ENCODE measurements at regions not wholly inside any gene's neighbourhood (a gene's known extent, or its start where the extent isn't known, plus 50 kb on each side); places are given as distances from the start of the nearest gene placed in this dataset.

DNA sequence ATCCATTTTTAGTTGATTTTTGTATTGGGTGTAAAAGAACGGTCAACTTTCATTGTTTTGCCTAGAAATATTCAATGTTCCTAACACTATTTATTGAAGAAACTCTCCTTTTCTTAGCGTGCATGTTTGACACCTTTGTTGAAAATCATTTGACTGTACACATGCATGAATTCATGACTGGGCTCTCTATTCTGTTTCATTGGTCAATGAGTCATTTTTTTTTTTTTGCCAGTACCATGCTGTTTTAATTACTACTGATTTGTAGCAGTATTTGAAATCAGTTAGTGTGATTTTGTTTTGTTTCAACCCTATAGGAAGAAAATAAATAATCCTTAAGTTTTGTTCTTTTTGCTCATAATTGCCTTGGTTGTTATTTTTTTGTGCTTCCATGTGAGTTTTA, 828.7 kb downstream of the SUCLG1 start:
- no peak for TF ChIP-seq E2F3 (CRISPR knock-in tag; IDR thresholded peaks at IDR 0.05)
- TF ChIP-seq ZNF239 (CRISPR knock-in tag; IDR thresholded peaks at IDR 0.05): no peak
- TF ChIP-seq, protein P1, sequence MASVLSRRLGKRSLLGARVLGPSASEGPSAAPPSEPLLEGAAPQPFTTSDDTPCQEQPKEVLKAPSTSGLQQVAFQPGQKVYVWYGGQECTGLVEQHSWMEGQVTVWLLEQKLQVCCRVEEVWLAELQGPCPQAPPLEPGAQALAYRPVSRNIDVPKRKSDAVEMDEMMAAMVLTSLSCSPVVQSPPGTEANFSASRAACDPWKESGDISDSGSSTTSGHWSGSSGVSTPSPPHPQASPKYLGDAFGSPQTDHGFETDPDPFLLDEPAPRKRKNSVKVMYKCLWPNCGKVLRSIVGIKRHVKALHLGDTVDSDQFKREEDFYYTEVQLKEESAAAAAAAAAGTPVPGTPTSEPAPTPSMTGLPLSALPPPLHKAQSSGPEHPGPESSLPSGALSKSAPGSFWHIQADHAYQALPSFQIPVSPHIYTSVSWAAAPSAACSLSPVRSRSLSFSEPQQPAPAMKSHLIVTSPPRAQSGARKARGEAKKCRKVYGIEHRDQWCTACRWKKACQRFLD (CRISPR knock-in tag; IDR thresholded peaks at IDR 0.05): no peak
- no peak for TF ChIP-seq TAL1 (IDR thresholded peaks at IDR 0.05)
- TF ChIP-seq FOXK1 (CRISPR knock-in tag; IDR thresholded peaks at IDR 0.05; ENCODE audit: borderline replicate concordance): no peak
- TF ChIP-seq RAD21 (CRISPR knock-in tag; conservative IDR thresholded peaks at IDR 0.05 in 1 of 2, IDR thresholded peaks at IDR 0.05 in 1 of 2): no peak
- TF ChIP-seq, protein P2, sequence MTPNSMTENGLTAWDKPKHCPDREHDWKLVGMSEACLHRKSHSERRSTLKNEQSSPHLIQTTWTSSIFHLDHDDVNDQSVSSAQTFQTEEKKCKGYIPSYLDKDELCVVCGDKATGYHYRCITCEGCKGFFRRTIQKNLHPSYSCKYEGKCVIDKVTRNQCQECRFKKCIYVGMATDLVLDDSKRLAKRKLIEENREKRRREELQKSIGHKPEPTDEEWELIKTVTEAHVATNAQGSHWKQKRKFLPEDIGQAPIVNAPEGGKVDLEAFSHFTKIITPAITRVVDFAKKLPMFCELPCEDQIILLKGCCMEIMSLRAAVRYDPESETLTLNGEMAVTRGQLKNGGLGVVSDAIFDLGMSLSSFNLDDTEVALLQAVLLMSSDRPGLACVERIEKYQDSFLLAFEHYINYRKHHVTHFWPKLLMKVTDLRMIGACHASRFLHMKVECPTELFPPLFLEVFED (CRISPR knock-in tag; conservative IDR thresholded peaks at IDR 0.05): no peak
- no peak for TF ChIP-seq HCFC1 (IDR thresholded peaks at IDR 0.05; ENCODE audit: low read depth, low read length)
- H3K27me3 ChIP-seq (ENCODE audit: control insufficient read depth in 2 of 2, insufficient read depth in 2 of 2, low read length in 2 of 2): no peaks in the 10 kb centered on the region
- H3K4me2 ChIP-seq (ENCODE audit: insufficient read depth, low read length): no peak overlapping the region
- 4% methylated on average over 2 of the region's 2 CpGs for WGBS (ENCODE audit: insufficient coverage, low coverage, missing lambda C conversion rate)
- no peak overlapping the region for H3K9ac ChIP-seq (ENCODE audit: insufficient read depth in 1 of 2, low read depth in 2 of 2, low read length in 2 of 2)
- no peaks in the 10 kb centered on the region for H3K9me1 ChIP-seq (ENCODE audit: control insufficient read depth, insufficient read depth, low read length)
- intact Hi-C loops (cut with micrococcal nuclease) (no loop called here), in situ Hi-C loops (cut with MboI) (no loop called here)
- FAIRE-seq (no peak), ATAC-seq (no peak), DNase-seq (ENCODE audit: extremely low read depth in 1 of 4, low spot score in 3 of 4) (no peak)
- H3K4me3 ChIP-seq: no peak overlapping the region
- H3K27ac ChIP-seq (ENCODE audit: extremely low read depth, low read depth, low read length): no peak overlapping the region
- H4K20me1 ChIP-seq (replicated peaks; ENCODE audit: control insufficient read depth, insufficient read depth, low read length): no peaks in the 10 kb centered on the region
- H3K9me3 ChIP-seq (replicated peaks; ENCODE audit: control insufficient read depth, insufficient read depth, low read depth, low read length): no peaks in the 10 kb centered on the region
- POLR2A ChIA-PET: no interaction called here
- no TSS peak for BruUV-seq (replicated peaks)
- CTCF ChIA-PET (ENCODE audit: low intra/inter-chr PET ratio): no interaction called here
- H3K4me1 ChIP-seq (replicated peaks in 1 of 2; ENCODE audit: control insufficient read depth in 2 of 2, insufficient read depth in 2 of 2, low read length in 2 of 2): no peaks in the 10 kb centered on the region
- H2AFZ ChIP-seq (ENCODE audit: low read depth, low read length): no peak overlapping the region
- no peaks in the 10 kb centered on the region for H3K79me2 ChIP-seq (ENCODE audit: control insufficient read depth, insufficient read depth, low read length)
- H3K36me3 ChIP-seq (ENCODE audit: control insufficient read depth, insufficient read depth, low read length): no peaks in the 10 kb centered on the region
